Activated CD8-positive, alpha-beta memory T cell treated with anti-CD3 and anti-CD28 coated beads for 24 hours (primary cell): ENCODE measurements at regions not wholly inside any gene's neighbourhood (a gene's known extent, or its start where the extent isn't known, plus 50 kb on each side); places are given as distances from the start of the nearest gene placed in this dataset.
"Not testable (repeated sequence)": the region's sequence is repeated elsewhere in the genome, so short reads cannot be mapped to it uniquely, and the experiment has no call there.

Experiments
- DNase-seq: peaks from one replicate; pipeline ENCODE4 v3.0.0-alpha.2; 2020

DNA sequence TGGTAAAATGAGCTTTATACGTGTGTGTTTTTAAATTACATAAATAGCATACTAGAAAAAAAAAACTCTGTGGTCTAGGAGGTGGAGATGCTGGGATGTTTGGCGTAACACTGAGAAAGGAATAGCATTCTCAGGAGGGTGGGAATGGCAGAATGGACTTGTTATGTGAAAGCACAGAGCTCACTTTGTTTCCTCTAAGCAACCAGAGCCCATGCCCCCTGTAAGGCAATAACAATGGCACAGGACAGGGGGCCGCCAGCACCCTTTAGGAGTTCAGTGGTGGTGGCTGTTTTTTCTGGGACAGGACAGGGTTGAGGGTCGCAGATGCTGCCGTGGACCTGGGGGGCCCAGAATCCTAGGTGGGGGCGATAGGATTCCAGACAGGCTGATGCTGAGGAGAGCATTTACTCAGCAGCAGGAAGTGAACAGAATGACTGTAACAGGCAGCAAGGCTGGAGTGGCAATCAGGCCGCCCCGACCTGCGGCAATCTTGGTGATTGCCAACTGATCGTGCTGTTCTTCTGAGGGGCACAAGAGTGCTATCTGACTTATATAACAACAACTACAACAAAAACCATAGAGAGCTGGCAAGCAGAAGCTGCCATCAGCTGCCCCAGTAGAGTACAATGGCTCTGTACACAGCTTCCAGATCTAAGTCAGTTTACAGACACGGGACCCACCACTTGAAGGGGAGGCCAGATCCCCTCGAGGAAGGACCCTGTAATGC, 160.4 kb downstream of the UACA start:
- no peak for DNase-seq

DNA sequence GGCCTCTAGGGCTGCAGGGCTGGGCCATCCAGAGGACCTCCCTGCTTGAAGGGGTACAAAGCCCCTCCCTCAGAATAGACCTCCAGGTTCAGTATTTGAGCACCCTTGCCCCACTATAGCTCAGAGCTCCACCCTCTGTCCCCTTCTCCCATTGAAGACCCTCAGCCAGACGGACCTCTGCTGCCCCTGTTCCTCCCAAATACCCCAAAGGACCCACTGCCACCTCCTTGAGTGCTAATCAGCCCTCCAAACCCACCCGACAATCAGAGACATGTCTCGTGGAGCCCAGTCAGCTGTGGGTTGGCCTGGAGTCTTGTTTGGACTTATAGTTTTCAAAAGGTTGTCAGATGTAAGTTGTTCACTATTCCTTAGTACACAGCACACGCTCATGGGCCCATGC, 161.1 kb downstream of the UACA start:
- DNase-seq, result no peak

DNA sequence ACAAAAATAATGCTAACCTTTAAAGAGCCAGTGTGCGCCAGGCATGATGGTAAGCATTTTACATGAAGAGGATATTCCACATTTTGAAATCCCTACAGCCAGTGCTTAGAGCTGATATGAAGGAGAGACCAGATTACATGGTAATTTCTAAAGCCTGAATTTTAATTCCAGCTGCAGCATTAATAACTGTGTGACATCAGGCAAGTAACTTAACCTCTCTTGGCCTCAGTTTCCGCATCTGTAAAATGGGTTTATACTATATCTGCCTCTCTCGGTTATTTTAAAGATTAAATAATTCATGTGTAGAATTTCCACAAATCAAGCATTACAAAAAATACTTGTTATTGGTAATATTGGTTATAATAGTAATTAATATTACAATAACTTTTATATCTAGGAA, 165.4 kb downstream of the UACA start:
- DNase-seq, result no peak

DNA sequence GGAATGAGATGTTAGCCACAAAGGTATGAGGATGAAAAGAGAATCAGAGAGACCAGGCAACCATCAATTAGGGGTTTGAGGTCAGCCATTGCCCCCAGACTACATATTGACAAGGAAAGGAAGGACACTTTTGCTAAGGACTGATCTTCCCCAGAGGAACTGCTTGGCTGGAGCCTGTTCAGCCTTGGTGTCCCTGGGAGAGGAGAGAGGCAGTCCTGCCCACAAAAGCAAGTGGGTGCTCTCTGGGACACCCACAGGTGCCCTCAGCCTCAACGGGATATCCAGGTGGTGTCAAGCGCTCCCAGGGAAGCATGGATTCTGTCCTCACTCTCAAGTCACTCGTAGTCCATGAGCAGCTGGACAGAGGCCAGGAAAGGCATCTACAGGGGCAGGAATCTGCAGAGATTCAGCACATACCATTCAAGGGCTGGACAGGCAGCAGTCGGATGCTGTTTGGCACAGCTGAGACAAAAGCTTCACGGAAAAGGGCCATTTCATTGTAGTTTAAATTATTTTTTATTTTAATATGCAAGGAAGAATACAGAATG, 166.2 kb downstream of the UACA start:
- peak; percentile 42 for DNase-seq

DNA sequence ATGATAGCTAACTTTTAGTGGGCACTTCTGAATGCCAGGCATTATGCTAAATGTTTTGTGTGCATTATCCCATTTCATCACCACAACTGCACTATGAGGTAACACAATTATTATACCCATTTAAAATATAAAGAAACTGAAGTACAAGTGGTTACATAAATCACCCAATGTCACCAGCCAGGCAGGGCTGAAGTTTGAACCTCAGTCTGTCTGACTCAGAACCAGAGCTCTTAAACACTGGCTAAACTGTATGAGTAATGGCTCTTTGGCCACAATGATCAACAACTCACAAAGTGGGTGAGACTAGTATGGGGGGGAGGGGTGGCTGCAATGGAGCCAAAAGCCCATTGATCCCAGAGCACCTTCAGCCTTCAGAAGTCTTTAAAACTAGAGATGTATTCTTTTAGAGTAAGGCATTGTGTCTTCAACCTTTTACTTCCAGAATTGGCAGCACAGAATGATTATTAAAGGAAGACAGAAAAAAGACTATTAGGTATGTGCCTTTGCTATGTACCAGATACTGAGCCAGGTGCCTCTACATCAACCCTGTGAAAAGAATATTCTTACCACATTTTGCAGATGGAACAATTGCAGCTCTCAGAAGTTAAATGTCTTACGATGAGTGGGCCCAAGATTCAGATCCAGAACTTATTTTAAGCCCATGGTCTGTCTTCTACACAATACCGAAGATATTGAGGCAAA, 166.9 kb downstream of the UACA start:
- peak; percentile 13 for DNase-seq

DNA sequence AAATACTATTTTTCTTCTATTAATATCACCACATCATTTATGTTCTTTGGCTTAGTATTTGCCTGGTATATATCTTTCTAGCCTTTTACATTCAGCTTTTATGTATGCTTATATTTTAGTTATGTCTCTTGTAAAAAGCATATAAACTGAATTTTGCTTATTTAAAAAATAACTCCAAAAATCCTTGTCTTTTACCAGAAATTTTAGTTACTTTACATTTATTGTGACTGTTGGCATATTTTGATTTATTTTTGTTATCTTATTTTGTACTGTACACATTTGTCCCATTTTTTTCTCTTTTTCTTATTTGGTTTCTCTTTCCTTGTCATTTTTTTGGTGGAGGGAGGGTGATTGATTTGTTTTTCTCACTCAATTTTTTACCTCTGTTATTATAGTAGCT, 169.6 kb downstream of the UACA start:
- DNase-seq, result no peak

DNA sequence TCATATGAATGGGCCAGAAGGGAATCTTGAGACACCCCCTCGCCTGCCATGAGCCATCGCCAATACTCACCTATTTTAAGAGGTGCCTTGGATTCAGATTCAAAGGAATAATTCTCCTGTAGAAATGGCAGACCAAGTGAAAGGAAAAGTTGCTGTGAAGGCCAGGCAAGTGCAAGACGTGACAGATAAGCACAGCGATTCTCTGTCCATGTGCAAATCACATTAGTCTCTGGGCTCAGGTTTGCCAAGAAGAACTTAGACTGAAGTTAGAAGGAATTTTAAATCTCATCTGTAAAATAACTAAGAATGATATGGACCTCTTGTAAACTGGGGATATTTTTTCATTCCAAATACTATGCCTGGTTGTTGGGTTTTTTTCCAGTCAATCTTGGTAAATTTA, 173.6 kb downstream of the UACA start:
- no peak for DNase-seq

DNA sequence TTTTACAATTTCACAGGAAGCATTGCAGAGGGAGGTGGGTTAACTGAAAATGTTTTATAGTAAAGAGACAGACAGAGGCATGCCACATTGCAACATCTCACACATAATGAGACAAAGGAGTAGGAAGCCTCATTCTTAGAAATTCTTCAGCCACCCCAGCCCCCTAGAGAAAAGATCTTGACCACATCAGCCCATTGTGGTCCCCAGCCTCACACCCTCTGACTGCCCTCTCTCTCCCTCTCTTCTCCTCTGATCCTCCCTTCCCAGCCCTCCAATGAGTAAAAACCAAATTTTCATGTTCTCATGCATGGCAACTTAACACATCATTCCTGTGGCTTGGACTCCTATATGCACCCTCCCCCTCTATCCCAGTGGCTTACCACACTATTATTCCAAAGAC, 174.1 kb downstream of the UACA start:
- no peak for DNase-seq

DNA sequence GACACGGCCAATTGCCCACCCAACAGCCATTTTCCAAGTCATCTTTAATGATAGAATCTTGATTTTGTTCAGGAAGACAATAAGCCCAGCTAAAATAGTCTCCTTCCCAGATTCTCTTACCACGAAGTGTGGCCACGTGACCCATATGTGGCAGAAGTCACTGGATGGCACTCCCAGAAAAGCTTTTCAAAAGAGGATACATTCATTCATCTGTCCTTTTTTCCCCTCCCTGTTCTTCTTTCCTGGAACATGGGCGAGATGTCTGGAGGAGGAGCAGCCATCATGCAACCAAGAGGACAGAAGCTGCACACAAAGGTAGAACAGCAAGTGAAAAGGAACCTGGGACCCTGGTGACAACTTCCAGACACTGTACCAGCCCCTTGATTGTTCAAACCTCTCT, 174.7 kb downstream of the UACA start:
- no peak for DNase-seq

DNA sequence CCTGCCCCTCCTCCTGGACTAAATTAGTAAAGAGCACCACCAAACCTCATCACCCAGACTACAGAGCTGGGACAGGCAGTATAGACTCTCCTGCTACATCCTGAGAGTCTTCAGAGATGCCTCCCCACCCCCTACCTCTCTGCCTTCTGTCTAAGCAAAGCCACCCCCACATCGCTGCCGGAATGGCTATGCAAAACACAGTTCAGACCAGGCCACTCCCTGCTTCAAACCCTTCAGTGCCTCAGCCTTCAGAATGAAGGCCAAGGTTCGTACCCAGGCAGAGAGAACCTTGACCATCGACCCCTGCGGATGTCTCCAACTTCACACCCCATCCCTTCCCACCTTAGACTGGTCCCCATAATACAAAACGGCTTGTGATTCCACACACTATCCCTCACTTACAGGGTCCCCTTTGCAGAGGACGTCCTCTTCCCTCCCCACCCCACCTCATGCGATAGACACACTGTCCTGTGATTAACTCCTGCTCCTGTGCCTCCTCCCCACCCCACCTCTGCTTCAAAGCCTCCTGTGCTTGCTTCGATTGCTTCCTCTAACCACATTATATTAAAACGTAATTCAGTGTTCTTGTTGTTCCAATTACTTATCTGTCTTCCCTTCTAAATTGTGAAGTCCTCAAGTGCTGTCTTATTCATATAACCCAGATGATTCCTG, 175.3 kb downstream of the UACA start:
- DNase-seq, result no peak

DNA sequence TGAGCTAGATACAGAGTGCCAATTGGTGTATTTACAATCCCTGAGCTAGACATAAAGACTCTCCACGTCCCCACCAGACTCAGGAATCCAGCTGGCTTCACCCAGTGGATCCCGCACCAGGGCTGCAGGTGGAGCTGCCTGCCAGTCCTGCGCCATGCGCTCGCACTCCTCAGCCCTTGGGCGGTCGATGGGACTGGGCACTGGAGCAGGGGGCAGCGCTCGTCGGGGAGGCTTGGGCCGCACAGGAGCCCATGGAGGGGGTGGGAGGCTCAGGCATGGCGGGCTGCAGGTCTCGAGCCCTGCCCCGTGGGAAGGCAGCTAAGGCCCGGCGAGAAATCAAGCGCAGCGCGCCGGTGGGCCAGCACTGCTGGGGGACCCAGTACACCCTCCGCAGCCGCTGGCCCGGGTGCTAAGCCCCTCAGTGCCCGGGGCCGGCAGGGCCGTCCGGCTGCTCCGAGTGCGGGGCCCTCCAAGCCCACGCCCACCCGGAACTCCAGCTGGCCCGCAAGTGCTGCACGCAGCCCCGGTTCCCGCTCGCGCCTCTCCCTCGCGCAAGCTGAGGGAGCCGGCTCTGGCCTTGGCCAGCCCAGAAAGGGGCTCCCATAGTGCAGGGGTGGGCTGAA, 176.2 kb downstream of the UACA start:
- DNase-seq, result not testable (repeated sequence)

DNA sequence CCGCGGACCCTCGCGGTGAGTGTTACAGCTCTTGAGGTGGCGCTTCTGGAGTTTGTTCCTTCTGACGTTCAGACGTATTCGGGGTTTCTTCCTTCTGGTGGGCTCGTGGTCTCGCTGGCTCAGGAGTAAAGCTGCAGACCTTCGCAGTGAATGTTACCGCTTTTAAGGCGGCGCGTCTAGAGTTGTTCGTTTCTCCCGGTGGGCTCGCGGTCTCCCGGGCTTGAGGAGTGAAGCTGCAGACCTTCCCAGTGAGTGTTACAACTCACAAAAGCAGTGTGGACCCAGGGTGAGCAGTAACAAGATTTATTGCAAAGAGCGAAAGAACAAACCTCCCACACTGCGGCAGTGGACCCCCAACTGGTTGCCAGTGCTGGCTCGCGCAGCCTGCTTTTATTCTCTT, 177.1 kb downstream of the UACA start:
- DNase-seq, result no peak

DNA sequence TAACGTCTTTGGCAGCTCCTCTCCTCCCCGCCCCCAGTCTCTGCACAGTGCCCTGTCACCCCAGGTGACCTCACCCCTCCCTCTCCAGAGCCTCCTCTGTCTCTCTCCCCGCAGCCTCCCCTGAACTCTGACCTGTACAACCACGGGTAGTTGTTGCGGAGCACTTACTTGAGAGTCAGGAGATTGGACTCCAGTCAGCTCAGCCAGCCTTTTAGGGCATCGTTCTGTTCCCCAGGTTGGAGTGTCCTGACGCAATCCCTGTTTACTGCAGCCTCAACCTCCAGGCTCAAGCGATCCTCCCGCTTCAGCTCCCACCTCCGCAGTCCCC, 177.7 kb downstream of the UACA start:
- DNase-seq, result no peak

DNA sequence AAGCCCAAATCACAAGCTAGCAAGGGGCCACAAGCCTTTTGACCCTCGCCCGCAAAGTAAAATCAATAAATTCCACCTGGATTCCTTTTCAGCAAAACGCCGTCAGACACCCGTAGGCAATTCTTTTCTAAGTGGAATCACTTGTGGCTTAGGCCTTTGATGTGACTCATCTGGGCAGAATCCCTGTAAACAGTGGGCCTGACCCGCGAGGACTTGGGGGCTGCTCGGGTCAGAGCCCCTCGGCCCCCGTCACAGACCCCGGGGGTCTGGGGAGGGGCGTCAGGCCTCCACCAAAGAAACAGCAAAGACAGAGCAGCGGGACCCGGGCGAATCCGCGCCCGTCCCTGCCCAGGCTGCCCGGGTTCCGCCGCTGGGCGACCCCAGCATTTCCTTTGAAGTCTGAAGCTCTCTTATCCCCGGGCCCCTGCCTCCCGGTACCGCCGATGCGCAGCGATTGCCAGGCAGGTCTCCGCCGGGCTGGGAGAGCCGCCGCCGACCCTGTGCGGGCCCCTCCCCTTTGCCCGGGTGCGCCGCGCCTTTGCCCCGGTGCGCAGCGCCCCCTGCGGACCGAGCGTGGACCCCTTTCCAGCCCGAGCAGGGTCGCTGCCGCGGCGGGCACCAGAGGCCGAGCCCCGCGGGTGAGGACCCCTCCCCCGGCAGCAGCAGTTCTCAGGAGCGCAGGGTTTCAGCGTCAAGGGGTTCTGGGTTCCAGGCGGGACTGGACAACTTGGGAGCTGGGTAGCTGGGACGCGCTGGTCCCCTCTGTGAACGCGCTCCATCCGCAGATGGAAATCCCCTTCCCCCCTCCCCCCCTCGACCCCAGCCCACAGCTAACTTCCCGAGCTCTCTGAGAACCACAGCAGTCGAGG, 178.3 kb downstream of the UACA start:
- DNase-seq, result peak; percentile 82

DNA sequence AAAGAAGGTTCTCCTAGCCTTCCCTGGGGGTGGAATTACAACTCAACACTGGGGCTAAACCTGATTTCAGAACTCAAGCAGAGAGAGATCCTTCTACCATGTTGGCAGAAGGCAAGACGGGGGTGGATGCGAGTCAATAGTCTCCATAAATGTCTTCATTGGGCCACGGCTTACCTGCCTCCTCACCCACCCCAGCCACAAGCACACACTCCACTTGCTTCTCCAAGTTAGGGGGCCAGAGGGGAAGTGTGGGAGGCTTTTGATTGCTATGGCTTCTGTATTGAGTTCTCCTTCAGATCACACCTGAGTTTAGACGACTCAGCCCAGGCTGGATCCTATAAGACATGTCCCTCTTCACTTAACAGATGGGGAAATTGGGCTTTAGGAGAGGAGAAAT, 178.9 kb downstream of the UACA start:
- DNase-seq, result peak; percentile 63

DNA sequence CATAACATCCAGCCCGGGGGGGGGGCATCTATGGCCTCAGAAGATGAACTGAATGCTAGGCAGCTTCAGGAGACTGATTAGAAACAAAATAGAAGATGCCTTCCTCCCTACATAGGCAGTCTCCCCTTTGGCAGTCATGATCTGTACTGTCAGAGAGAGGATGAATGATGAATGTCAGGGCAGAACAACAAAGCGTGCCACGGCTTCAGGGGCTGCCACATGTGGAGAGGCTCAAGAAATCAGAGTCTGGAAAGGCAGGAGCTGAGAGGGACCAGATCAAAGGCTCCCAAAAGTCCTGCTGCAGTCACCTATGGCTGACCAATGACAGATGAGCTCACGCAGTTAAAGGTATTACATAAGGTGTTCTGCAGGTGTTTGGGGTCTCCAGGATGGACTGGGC, 180.4 kb downstream of the UACA start:
- no peak for DNase-seq

DNA sequence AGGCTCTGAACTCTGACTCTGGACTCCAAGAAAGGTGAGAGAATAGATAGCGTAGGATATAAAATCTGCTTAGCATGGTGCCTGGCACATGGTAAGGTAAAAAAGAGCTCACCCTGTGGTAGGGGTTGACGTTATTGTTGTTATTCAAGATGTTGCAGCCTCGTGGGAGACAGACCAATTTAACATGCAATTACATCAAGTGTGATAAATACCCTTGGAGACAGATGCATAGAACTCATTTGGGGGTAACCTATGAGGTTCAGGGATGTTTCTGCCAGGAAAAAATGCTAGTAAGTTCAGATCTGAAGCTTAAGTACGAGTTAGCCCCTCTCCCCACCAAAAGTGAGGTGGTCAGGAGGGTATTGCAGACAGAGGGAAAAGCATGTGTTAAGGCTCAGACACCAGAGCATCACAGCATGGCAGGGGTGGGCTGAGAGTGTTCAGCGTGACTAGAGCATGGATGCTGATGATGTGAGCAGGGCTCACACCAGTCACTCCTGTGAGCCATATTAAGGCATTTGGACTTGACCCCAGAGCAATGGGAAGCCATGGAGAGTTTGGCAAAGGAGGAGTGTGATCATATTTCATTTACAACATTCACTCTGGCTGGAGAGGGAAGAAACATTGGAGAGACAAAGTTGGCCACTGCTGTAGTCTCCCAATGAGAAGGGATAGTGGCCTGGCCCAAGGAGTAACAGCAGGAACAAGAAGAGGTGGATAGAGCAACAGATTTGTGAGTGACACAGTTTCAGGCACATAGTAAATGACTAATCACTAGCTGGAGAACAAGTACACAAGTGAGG, 181.0 kb downstream of the UACA start:
- no peak for DNase-seq

DNA sequence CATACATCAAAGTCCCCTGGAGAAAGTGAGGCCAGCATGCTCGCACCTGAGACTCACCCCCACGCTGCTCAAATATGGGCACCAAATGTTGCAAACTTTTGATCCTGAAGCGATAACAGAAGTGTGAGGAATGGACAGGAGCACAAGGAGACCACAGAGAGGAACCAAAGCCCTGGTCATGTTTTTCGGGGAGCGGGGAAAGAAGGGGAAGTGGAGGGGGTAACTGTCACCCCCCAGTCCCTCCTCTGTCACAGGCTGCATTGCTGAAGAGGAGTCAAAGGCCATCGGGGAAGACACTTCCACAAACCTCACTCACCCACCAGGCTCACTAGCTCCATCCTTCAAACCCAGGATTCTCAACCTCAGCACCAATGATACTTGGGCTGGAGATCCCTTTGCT, 182.4 kb downstream of the UACA start:
- DNase-seq, result no peak

DNA sequence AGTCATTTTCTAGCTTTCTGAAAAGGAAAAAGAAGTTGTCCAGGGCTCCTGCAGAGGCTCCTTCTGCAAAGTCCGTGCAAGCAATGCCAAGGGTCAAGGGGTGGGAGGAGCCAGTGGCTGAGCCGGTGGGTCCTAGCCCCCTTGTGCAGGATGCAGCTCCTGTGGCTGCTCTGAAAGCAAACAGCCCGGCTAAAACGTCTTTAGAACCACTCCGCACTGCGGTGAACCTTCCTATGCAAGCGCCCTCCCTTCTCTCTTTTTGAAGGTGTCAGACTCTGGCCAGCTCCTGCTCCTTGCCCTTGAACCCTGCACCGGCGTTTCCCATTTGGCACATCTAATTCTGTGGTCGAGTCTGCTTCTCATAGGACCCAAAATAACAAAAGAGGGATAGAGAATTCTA, 183.1 kb downstream of the UACA start:
- DNase-seq, result no peak

DNA sequence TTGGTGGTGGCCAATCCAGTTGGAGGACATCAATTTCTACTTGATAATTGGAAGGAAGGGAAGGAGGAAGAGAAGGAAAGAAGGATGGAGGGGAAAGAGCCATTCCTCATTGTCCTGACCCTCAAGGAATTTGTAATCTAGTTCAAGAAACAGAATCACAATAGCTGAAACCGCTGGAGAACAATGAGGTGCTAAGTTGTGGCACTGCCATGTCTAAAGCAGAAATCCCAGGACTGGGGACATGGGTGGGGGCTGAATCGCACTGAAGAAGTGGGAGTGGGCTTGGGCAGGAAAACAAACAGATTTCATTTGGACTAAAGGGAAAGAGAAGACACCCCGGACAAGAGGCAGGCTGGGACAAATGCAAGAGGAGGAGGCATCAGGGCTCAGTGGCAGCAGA, 183.6 kb downstream of the UACA start:
- DNase-seq, result no peak

DNA sequence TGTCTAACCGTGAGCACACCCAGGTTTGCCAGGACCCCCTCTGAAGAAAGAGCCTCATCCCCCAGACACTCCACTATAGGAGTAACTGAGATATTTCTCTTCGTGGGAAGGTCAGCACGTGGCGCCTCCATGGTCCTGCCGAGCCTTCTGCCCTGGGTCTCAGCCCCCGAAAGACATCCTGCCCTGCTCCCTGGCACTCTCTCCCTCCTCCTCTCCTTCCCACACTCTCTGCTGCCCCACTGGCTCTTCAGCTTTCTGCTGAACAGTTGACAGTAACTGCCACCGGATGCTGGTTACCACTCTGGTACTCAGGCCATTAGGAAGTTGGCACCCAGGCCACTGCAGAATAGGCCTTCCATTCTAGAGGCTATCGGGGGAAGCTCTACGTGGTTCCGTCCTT, 185.2 kb downstream of the UACA start:
- no peak for DNase-seq

DNA sequence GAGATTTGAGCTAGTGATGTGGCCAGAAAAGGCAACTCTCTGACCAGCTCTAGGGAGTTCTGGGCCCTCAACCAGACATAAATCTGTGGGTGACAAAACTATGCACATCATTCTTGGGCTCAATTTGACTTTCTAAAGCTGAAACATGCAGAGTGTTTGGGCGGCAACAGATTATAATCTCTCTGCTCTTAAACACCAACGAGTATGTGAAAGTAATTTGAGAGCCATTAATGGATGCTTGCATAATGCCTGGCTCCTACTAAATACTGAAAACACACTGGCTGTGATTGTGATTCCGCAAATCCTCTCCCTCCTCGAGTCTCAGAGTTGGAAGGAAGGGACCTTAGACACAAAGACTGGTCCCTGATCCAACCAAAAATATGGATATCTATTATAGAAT, 186.7 kb downstream of the UACA start:
- DNase-seq, result no peak
